Caco-2 (cell line): ENCODE measurements at regions not wholly inside any gene's neighbourhood (a gene's known extent, or its start where the extent isn't known, plus 50 kb on each side); places are given as distances from the start of the nearest gene placed in this dataset.

Experiments
- BruUV-seq: library from RNA; stranded (reverse); fragments of 400-500 nt; replicated peaks from 2 replicates; lab custom pipeline; 2021; lab: Mats Ljungman, UMichigan
- CTCF ChIA-PET: fragments of 300-600 bp; sonication (Branson Sonifier 250); formaldehyde crosslinking; loops from one replicate; lab custom pipeline; 2022; ENCODE audit warnings: antibody characterized with exemption; lab: Charles Lee
- POLR2A ChIA-PET: fragments of 300-600 bp; sonication (Branson Sonifier 250); formaldehyde crosslinking; loops from one replicate; lab custom pipeline; 2022; ENCODE audit warnings: antibody characterized with exemption; lab: Charles Lee
- DNase-seq, 2 experiments: peaks; one replicate each; pipeline versions ENCODE4 v3.0.0 to v3.0.0-alpha.2; 2020 to 2022
- H3K27me3 ChIP-seq: replicated peaks from 2 replicates; pipeline ENCODE4 v1.6.0; 2011; ENCODE audit warnings: low read length; ENCODE audit not compliant: control insufficient read depth, insufficient read depth
- H3K36me3 ChIP-seq: 2 replicates; pipeline ENCODE4 v1.5.1; 2011; ENCODE audit warnings: low read length; ENCODE audit not compliant: control insufficient read depth, insufficient read depth
- H3K4me1 ChIP-seq: fragments of 250-450 bp; sonication (Bioruptor Pico); 2 replicates; pipeline ENCODE4 v1.5.1; 2020; ENCODE audit warnings: mild to moderate bottlenecking
- H3K4me3 ChIP-seq: 2 replicates; pipeline ENCODE4 v1.5.1; 2011; ENCODE audit warnings: low read depth, mild to moderate bottlenecking, control low read depth, low read length
- H3K9me3 ChIP-seq: fragments of 250-450 bp; sonication (Bioruptor Pico); 2 replicates; pipeline ENCODE4 v1.5.1; 2020; ENCODE audit warnings: mild to moderate bottlenecking, moderate library complexity
- H3K27ac Mint-ChIP-seq: one replicate; pipeline ENCODE4 v1.8.0; 2022; ENCODE audit warnings: mixed read lengths; ENCODE audit not compliant: unreplicated experiment
- H3K27me3 Mint-ChIP-seq: one replicate; pipeline ENCODE4 v1.8.0; 2022; ENCODE audit warnings: mixed read lengths; ENCODE audit not compliant: insufficient read depth, unreplicated experiment
- H3K36me3 Mint-ChIP-seq: one replicate; pipeline ENCODE4 v1.8.0; 2022; ENCODE audit warnings: mild to moderate bottlenecking, mixed read lengths; ENCODE audit not compliant: insufficient read depth, unreplicated experiment
- H3K4me1 Mint-ChIP-seq: one replicate; pipeline ENCODE4 v1.8.0; 2022; ENCODE audit warnings: low read depth, mixed read lengths; ENCODE audit not compliant: unreplicated experiment
- H3K4me3 Mint-ChIP-seq: one replicate; pipeline ENCODE4 v1.8.0; 2022; ENCODE audit warnings: mild to moderate bottlenecking, moderate library complexity, mixed read lengths; ENCODE audit not compliant: unreplicated experiment
- H3K9me3 Mint-ChIP-seq: one replicate; pipeline ENCODE4 v1.8.0; 2022; ENCODE audit warnings: mixed read lengths; ENCODE audit not compliant: unreplicated experiment
- CTCF ChIP-seq, 2 experiments: fragments of 200-600 bp in 1 of 2; IDR thresholded peaks; 1 replicate in 1 of 2; 2 replicates in 1 of 2; pipeline versions ENCODE4 v1.5.1 to v1.8.0; 2011 to 2022; ENCODE audit warnings: antibody characterized with exemption in 1 of 2, control low read depth in 1 of 2, inconsistent platforms in 1 of 2, low read depth in 1 of 2, low read length in 1 of 2, mild to moderate bottlenecking in 1 of 2, moderate library complexity in 1 of 2; ENCODE audit not compliant: insufficient read depth in 1 of 2, severe bottlenecking in 1 of 2, unreplicated experiment in 1 of 2
- intact Hi-C: fragments of 100-400 bp; cut with micrococcal nuclease; formaldehyde crosslinking; loops from one replicate; pipeline ENCODE4 v1.10.0; 2022; ENCODE audit not compliant: unreplicated experiment

GRCh38 chr18:55133378-55133777 lies 174.1 kb upstream of the CCDC68 start:
- Mint-ChIP-seq H3K4me1 (no peaks in the 10 kb centered on the region), H3K36me3 (no peaks in the 10 kb centered on the region), H3K4me3 (no peak overlapping the region), H3K27me3 (no peaks in the 10 kb centered on the region), H3K27ac (no peak overlapping the region), H3K9me3 (no peaks in the 10 kb centered on the region)
- H3K9me3 ChIP-seq = no peaks in the 10 kb centered on the region
- BruUV-seq = no TSS peak
- no peak for TF ChIP-seq CTCF (IDR thresholded peaks at IDR 0.05; ENCODE audit: insufficient read depth in 1 of 2, low read depth in 1 of 2, low read length in 1 of 2, severe bottlenecking in 1 of 2, unreplicated experiment in 1 of 2)
- H3K4me1 ChIP-seq = no peaks in the 10 kb centered on the region
- H3K4me3 ChIP-seq = no peak overlapping the region
- no peaks in the 10 kb centered on the region for H3K27me3 ChIP-seq
- intact Hi-C loops = no loop called here
- DNase-seq = no peak
- no peaks in the 10 kb centered on the region for H3K36me3 ChIP-seq
- POLR2A ChIA-PET = no interaction called here
- CTCF ChIA-PET = no interaction called here

GRCh38 chr18:55128437-55128836 lies 169.2 kb upstream of the CCDC68 start:
- DNase-seq = no peak
- H3K27me3 ChIP-seq = no peaks in the 10 kb centered on the region
- Mint-ChIP-seq H3K4me1 (no peaks in the 10 kb centered on the region), H3K36me3 (no peaks in the 10 kb centered on the region), H3K27me3 (no peaks in the 10 kb centered on the region), H3K27ac (no peak overlapping the region), H3K4me3 (no peak overlapping the region), H3K9me3 (peaks cover 10% of the 10 kb centered on the region)
- H3K4me1 ChIP-seq = 0 out of 2 replicates have a peak, but pooled peaks cover 5% of the 10 kb centered on the region
- no peak overlapping the region for H3K4me3 ChIP-seq
- no peaks in the 10 kb centered on the region for H3K9me3 ChIP-seq
- POLR2A ChIA-PET = no interaction called here
- intact Hi-C loops = no loop called here
- H3K36me3 ChIP-seq = no peaks in the 10 kb centered on the region
- BruUV-seq = no TSS peak
- TF ChIP-seq CTCF (IDR thresholded peaks at IDR 0.05; ENCODE audit: insufficient read depth in 1 of 2, low read depth in 1 of 2, low read length in 1 of 2, severe bottlenecking in 1 of 2, unreplicated experiment in 1 of 2) = no peak
- CTCF ChIA-PET = no interaction called here

GRCh38 chr18:55124078-55124763 lies 165.0 kb upstream of the CCDC68 start:
- Histone ChIP-seq H3K4me1 (0 out of 2 replicates have a peak, but pooled peaks cover 5% of the 10 kb centered on the region), H3K36me3 (no peaks in the 10 kb centered on the region), H3K4me3 (no peak overlapping the region), H3K27me3 (no peaks in the 10 kb centered on the region), H3K9me3 (no peaks in the 10 kb centered on the region)
- no peak overlapping the region for H3K4me3 Mint-ChIP-seq
- no peak for TF ChIP-seq CTCF (IDR thresholded peaks at IDR 0.05; ENCODE audit: insufficient read depth in 1 of 2, low read depth in 1 of 2, low read length in 1 of 2, severe bottlenecking in 1 of 2, unreplicated experiment in 1 of 2)
- no TSS peak for BruUV-seq
- CTCF ChIA-PET = no interaction called here
- peaks cover 10% of the 10 kb centered on the region for H3K9me3 Mint-ChIP-seq
- no peak for DNase-seq
- no peaks in the 10 kb centered on the region for H3K36me3 Mint-ChIP-seq
- POLR2A ChIA-PET = no interaction called here
- no peaks in the 10 kb centered on the region for H3K4me1 Mint-ChIP-seq
- H3K27me3 Mint-ChIP-seq = no peaks in the 10 kb centered on the region
- intact Hi-C loops = no loop called here
- H3K27ac Mint-ChIP-seq = no peak overlapping the region
